H1 (cell line): ENCODE measurements at regions not wholly inside any gene's neighbourhood (a gene's known extent, or its start where the extent isn't known, plus 50 kb on each side); places are given as distances from the start of the nearest gene placed in this dataset.
"Not testable (repeated sequence)": the region's sequence is repeated elsewhere in the genome, so short reads cannot be mapped to it uniquely, and the experiment has no call there.

Experiments
- CTCF ChIA-PET: fragments of 300-600 bp; sonication (Branson Sonifier 250); formaldehyde crosslinking; loops from one replicate; lab custom pipeline; 2021; ENCODE audit not compliant: partially characterized antibody; lab: Charles Lee
- POLR2A ChIA-PET: fragments of 300-600 bp; sonication (Branson Sonifier 250); formaldehyde crosslinking; loops from one replicate; lab custom pipeline; 2021; ENCODE audit warnings: inconsistent platforms; ENCODE audit not compliant: partially characterized antibody; lab: Charles Lee
- DNase-seq, 2 experiments: peaks; one replicate each; pipeline versions ENCODE4 v3.0.0 to v3.0.0-alpha.2; 2010 to 2022; ENCODE audit warnings: low spot score in 2 of 2, low read depth in 1 of 2, mixed read lengths in 1 of 2
- FAIRE-seq: peaks from 2 replicates; lab custom pipeline; 2011; peaks lifted over from hg19 to GRCh38; lab: Jason Lieb, UNC
- H2AFZ ChIP-seq: 2 replicates; pipeline ENCODE4 v1.8.1; 2012; ENCODE audit warnings: low read length, inconsistent platforms
- H2AK5ac ChIP-seq: 2 replicates; pipeline ENCODE4 v1.6.1; 2013; ENCODE audit warnings: low read depth, low read length
- H2BK120ac ChIP-seq: replicated peaks from 2 replicates; pipeline ENCODE3; 2013; ENCODE audit warnings: low read depth, low read length, inconsistent platforms
- H2BK12ac ChIP-seq: 2 replicates; pipeline ENCODE4 v1.6.1; 2013; ENCODE audit warnings: low read depth, low read length
- H2BK15ac ChIP-seq: 2 replicates; pipeline ENCODE4 v1.6.1; 2013; ENCODE audit warnings: low read length
- H2BK20ac ChIP-seq: 2 replicates; pipeline ENCODE4 v1.6.1; 2013; ENCODE audit warnings: low read length
- H2BK5ac ChIP-seq: 2 replicates; pipeline ENCODE4 v1.6.1; 2013; ENCODE audit warnings: low read depth, low read length
- H3K14ac ChIP-seq: 2 replicates; pipeline ENCODE4 v1.6.1; 2013; ENCODE audit warnings: inconsistent platforms; ENCODE audit not compliant: insufficient read length
- H3K18ac ChIP-seq: 2 replicates; pipeline ENCODE4 v1.6.1; 2013; ENCODE audit warnings: low read length; ENCODE audit errors: extremely low read depth
- H3K23ac ChIP-seq: 2 replicates; pipeline ENCODE4 v1.6.1; 2013; ENCODE audit warnings: inconsistent platforms; ENCODE audit not compliant: insufficient read length
- H3K23me2 ChIP-seq: 2 replicates; pipeline ENCODE4 v1.6.1; 2013; ENCODE audit warnings: low read depth, low read length
- H3K27ac ChIP-seq: 2 replicates; pipeline ENCODE4 v1.6.1; 2011; ENCODE audit warnings: low read depth, low read length, inconsistent platforms
- H3K27me3 ChIP-seq, 4 experiments: replicated peaks in 1 of 4; 1 replicate in 1 of 4; 2 replicates in 3 of 4; pipeline versions ENCODE4 v1.6.1 to v1.8.1; 2011 to 2013; ENCODE audit warnings: low read length in 3 of 4, mild to moderate bottlenecking in 3 of 4, inconsistent platforms in 2 of 4, mixed read lengths in 2 of 4, moderate library complexity in 1 of 4; ENCODE audit not compliant: control insufficient read depth in 3 of 4, insufficient read depth in 3 of 4; ENCODE audit errors: extremely low read depth in 1 of 4
- H3K36me3 ChIP-seq, 4 experiments: 2 replicates each; pipeline versions ENCODE4 v1.6.1 to v1.8.1; 2011 to 2013; ENCODE audit warnings: mild to moderate bottlenecking in 4 of 4, low read length in 3 of 4, moderate library complexity in 2 of 4, control low read depth in 1 of 4, inconsistent platforms in 1 of 4; ENCODE audit not compliant: insufficient read depth in 4 of 4, control insufficient read depth in 2 of 4
- H3K4ac ChIP-seq: replicated peaks from 2 replicates; pipeline ENCODE3; 2013; ENCODE audit warnings: low read length, low read depth, mixed read lengths, inconsistent platforms; ENCODE audit not compliant: insufficient read length
- H3K4me1 ChIP-seq, 4 experiments: replicated peaks in 1 of 4; 1 replicate in 1 of 4; 2 replicates in 3 of 4; pipeline versions ENCODE4 v1.6.1 to v1.8.1; 2011 to 2013; ENCODE audit warnings: low read length in 3 of 4, inconsistent platforms in 2 of 4, mixed read lengths in 1 of 4; ENCODE audit not compliant: insufficient read depth in 4 of 4, control insufficient read depth in 3 of 4
- H3K4me2 ChIP-seq, 2 experiments: 2 replicates each; pipeline versions ENCODE4 v1.6.1 to v1.8.1; 2011 to 2013; ENCODE audit warnings: low read depth in 2 of 2, low read length in 2 of 2, control low read depth in 1 of 2, inconsistent platforms in 1 of 2, mild to moderate bottlenecking in 1 of 2; ENCODE audit not compliant: insufficient read depth in 1 of 2
- H3K4me3 ChIP-seq, 4 experiments: fragments of 200-600, 300-600 bp in 1 of 4; sonication (generic), shearing (Covaris generic), sonication (Bioruptor Twin) in 1 of 4; 2 replicates each; pipeline versions ENCODE4 v1.5.1 to v1.8.1; 2011 to 2016; ENCODE audit warnings: low read length in 4 of 4, low read depth in 3 of 4, control low read depth in 2 of 4, inconsistent platforms in 2 of 4, mild to moderate bottlenecking in 2 of 4, mixed read lengths in 1 of 4, moderate library complexity in 1 of 4; ENCODE audit not compliant: insufficient read depth in 2 of 4; ENCODE audit errors: extremely low read depth in 1 of 4
- H3K56ac ChIP-seq: replicated peaks from 2 replicates; pipeline ENCODE3; 2013; ENCODE audit warnings: low read depth, mild to moderate bottlenecking, mixed read lengths, low read length, inconsistent platforms; ENCODE audit not compliant: insufficient read length
- H3K79me1 ChIP-seq: 2 replicates; pipeline ENCODE4 v1.6.1; 2013; ENCODE audit warnings: low read depth, low read length, control low read depth
- H3K79me2 ChIP-seq, 2 experiments: 2 replicates each; pipeline versions ENCODE4 v1.6.1 to v1.8.1; 2012 to 2013; ENCODE audit warnings: low read length in 2 of 2, mild to moderate bottlenecking in 2 of 2, inconsistent platforms in 1 of 2; ENCODE audit not compliant: insufficient read depth in 2 of 2, control insufficient read depth in 1 of 2
- H3K9ac ChIP-seq, 4 experiments: replicated peaks in 1 of 4; 1 replicate in 1 of 4; 2 replicates in 3 of 4; pipeline versions ENCODE4 v1.6.1 to v1.8.1; 2011 to 2013; ENCODE audit warnings: low read depth in 3 of 4, low read length in 3 of 4, control low read depth in 2 of 4, mild to moderate bottlenecking in 2 of 4, moderate library complexity in 2 of 4, inconsistent platforms in 1 of 4; ENCODE audit errors: extremely low read depth in 1 of 4
- H3K9me3 ChIP-seq, 2 experiments: 2 replicates each; pipeline versions ENCODE4 v1.6.1 to v1.8.1; 2012 to 2013; ENCODE audit warnings: mild to moderate bottlenecking in 2 of 2, moderate library complexity in 2 of 2, control low read depth in 1 of 2, inconsistent platforms in 1 of 2, low read depth in 1 of 2, low read length in 1 of 2, mixed read lengths in 1 of 2; ENCODE audit not compliant: insufficient read depth in 2 of 2
- H4K20me1 ChIP-seq, 2 experiments: replicated peaks in 1 of 2; 2 replicates each; pipeline versions ENCODE3 to v1.8.1; 2011 to 2013; ENCODE audit warnings: inconsistent platforms in 2 of 2, low read length in 2 of 2, mild to moderate bottlenecking in 1 of 2; ENCODE audit not compliant: insufficient read depth in 2 of 2, control insufficient read depth in 1 of 2
- H4K5ac ChIP-seq: 2 replicates; pipeline ENCODE4 v1.6.1; 2013; ENCODE audit warnings: low read length, low read depth, mixed read lengths, inconsistent platforms; ENCODE audit not compliant: insufficient read length
- H4K8ac ChIP-seq: 2 replicates; pipeline ENCODE4 v1.8.0; 2013; ENCODE audit warnings: mild to moderate bottlenecking, moderate library complexity, low read length, inconsistent platforms; ENCODE audit not compliant: insufficient read depth; ENCODE audit errors: extremely low read depth
- H4K91ac ChIP-seq: replicated peaks from 2 replicates; pipeline ENCODE3; 2013; ENCODE audit warnings: low read length, mixed read lengths, inconsistent platforms; ENCODE audit not compliant: insufficient read length
- WGBS, 2 experiments: shearing (Covaris generic) in 1 of 2; methylation state at CpG; one replicate each; pipeline versions ENCODE4 v1.1.6 to v1.1.7; 2013 to 2015; ENCODE audit warnings: low lambda C conversion rate in 2 of 2, mixed read lengths in 2 of 2, inconsistent platforms in 1 of 2, low coverage in 1 of 2, missing lambda C conversion rate in 1 of 2; ENCODE audit not compliant: insufficient replicate concordance in 2 of 2, insufficient coverage in 1 of 2, insufficient read length in 1 of 2; ENCODE audit errors: extremely low coverage in 1 of 2, missing lambda C conversion rate in 1 of 2; 5-methylcytosine and 5-hydroxymethylcytosine counted together

GRCh38 chr10:22130824-22131223, 87.0 kb downstream of the EBLN1 start:
- POLR2A ChIA-PET, H3K23me2 ChIP-seq, H3K79me1 ChIP-seq, H3K14ac ChIP-seq, H2BK120ac ChIP-seq, H3K9me3 ChIP-seq, DNase-seq, H2BK15ac ChIP-seq, H3K36me3 ChIP-seq, H2BK12ac ChIP-seq, H2BK20ac ChIP-seq, H4K5ac ChIP-seq, H2AK5ac ChIP-seq, H3K56ac ChIP-seq, H2BK5ac ChIP-seq, H3K27ac ChIP-seq, H3K23ac ChIP-seq, H3K4me3 ChIP-seq, H4K91ac ChIP-seq, H3K27me3 ChIP-seq, H3K4me2 ChIP-seq, H3K79me2 ChIP-seq, H3K4me1 ChIP-seq, H3K9ac ChIP-seq, H3K18ac ChIP-seq, H4K8ac ChIP-seq, FAIRE-seq, H4K20me1 ChIP-seq, H3K4ac ChIP-seq: not testable (repeated sequence)
- H2AFZ ChIP-seq: peak overlapping the region; percentile 86
- 75% methylated on average over 6 of the region's 6 CpGs; no CpG with 5 or more reads in 1 of the 2 experiments for WGBS, 2 experiments
- CTCF ChIA-PET: interaction anchor here (1.1 to 1.2 kb wide), 2 partner anchors 14 to 28 kb away, joined by 3 read pairs; no protein-coding TSS in a partner anchor
